ENCODE measurements at regions not wholly inside any gene's neighbourhood (a gene's known extent, or its start where the extent isn't known, plus 50 kb on each side); places are given as distances from the start of the nearest gene placed in this dataset.

- no peak for TF ChIP-seq ZFX (IDR thresholded peaks at IDR 0.05; ENCODE audit: borderline replicate concordance)
- TF ChIP-seq CTCF (IDR thresholded peaks at IDR 0.05), result no peak
- no peak overlapping the region for H3K27ac ChIP-seq
Observed at GRCh38 chr17:68699936-68700335, 98.8 kb upstream of the FAM20A start.

GRCh38 chr17:68698746-68699145 lies 97.6 kb upstream of the FAM20A start:
- no peak overlapping the region for H3K27ac ChIP-seq
- TF ChIP-seq ZFX (IDR thresholded peaks at IDR 0.05; ENCODE audit: borderline replicate concordance), result no peak
- no peak for TF ChIP-seq CTCF (IDR thresholded peaks at IDR 0.05)

DNA sequence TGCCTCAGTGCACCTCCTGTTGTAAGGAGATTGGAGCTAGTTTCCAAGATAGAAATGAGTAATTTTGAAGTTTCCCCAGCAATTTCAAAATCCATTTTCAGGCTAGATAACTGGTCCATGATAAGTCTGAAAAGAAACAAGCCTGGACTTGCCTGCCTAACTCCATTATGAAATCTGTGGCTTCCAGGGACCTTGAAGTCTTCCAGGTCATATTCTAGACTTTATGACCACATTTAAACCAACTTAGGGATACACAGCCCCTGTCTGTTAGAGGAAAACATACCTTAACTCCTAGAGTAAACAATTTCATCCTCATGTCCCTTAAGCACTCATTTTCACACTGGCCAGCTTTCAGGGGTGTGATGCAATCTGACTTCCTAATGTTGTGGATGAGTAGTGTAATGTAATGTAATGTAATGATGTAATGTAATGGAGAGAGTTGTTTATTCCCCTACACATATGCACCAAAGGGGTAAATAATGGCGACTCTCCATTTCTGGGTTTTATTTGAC lies 96.7 kb upstream of the FAM20A start:
- TF ChIP-seq CTCF (IDR thresholded peaks at IDR 0.05), result no peak
- no peak for TF ChIP-seq ZFX (IDR thresholded peaks at IDR 0.05; ENCODE audit: borderline replicate concordance)
- H3K27ac ChIP-seq, result no peak overlapping the region

DNA sequence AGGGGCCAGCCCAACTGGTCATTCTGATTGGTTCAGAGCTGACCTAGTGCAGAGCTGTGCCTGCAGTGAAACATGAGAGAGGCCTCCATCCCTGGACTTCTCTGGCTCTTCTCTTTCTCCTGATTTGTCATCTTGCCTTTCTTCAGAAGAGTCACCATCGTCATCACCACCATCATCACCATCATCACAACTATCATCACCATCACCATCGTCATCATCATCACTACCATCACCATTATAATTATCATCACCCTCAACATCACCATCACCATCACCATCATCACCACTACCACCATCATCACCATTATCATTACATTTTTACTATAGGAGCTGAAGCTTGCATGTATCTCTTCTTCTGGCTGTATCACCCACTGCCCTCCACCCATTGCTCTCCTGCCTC lies 94.5 kb upstream of the FAM20A start:
- TF ChIP-seq CTCF (IDR thresholded peaks at IDR 0.05) (no peak), ZFX (IDR thresholded peaks at IDR 0.05; ENCODE audit: borderline replicate concordance) (no peak)
- no peak overlapping the region for H3K27ac ChIP-seq

- H3K27ac ChIP-seq, result no peak overlapping the region
- TF ChIP-seq CTCF (IDR thresholded peaks at IDR 0.05) (no peak), ZFX (IDR thresholded peaks at IDR 0.05; ENCODE audit: borderline replicate concordance) (no peak)
Observed at GRCh38 chr17:68694791-68695485, 93.8 kb upstream of the FAM20A start.

DNA sequence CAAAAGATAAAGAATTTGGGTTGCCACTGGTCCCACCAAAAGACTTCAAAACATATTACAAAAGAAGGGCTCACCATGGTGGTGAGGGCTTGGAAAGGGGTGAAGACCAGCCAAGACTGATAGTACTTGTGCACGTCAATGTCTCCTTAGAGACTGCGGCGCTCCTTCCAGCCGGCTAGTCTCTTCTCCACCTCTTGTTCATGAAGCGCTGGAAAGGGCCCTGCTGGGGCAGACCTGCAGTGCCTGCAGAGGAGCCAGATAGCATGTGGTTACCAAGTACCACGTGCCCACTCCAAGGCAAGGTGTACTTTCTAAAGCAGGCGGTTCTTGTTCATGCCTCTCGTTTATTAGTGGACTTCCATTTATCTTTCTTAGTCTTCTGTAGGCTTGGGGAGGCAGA lies 92.7 kb upstream of the FAM20A start:
- no peak overlapping the region for H3K27ac ChIP-seq
- TF ChIP-seq ZFX (IDR thresholded peaks at IDR 0.05; ENCODE audit: borderline replicate concordance) (no peak), CTCF (IDR thresholded peaks at IDR 0.05) (no peak)

- no peak overlapping the region for H3K27ac ChIP-seq
- TF ChIP-seq CTCF (IDR thresholded peaks at IDR 0.05) (no peak), ZFX (IDR thresholded peaks at IDR 0.05; ENCODE audit: borderline replicate concordance) (no peak)
Observed at GRCh38 chr17:68693466-68693865, 92.3 kb upstream of the FAM20A start.
